Loucy (cell line): ENCODE measurements at regions not wholly inside any gene's neighbourhood (a gene's known extent, or its start where the extent isn't known, plus 50 kb on each side); places are given as distances from the start of the nearest gene placed in this dataset.

ENCODE experiments used
- H2AFZ ChIP-seq: fragments of 200-600 bp; sonication (generic); 2 replicates; pipeline ENCODE4 v1.6.0; 2016; ENCODE audit warnings: antibody characterized with exemption, mild to moderate bottlenecking, low read length, moderate library complexity
- H3F3A ChIP-seq: fragments of 200-600 bp; 2 replicates; pipeline ENCODE4 v1.6.0; 2016; ENCODE audit warnings: antibody characterized with exemption, low read depth, mild to moderate bottlenecking
- H3K27me3 ChIP-seq: fragments of 200-600 bp; sonication (generic); 2 replicates; pipeline ENCODE4 v1.6.1; 2014; ENCODE audit warnings: low read length, mild to moderate bottlenecking; ENCODE audit not compliant: insufficient read depth, poor library complexity, severe bottlenecking
- H3K36me3 ChIP-seq: fragments of 200-600 bp; sonication (generic); 2 replicates; pipeline ENCODE4 v1.6.1; 2016; ENCODE audit warnings: low read length; ENCODE audit not compliant: insufficient read depth
- H3K4me1 ChIP-seq: fragments of 200-600 bp; sonication (generic); 2 replicates; pipeline ENCODE4 v1.5.1; 2014; ENCODE audit warnings: low read length, mild to moderate bottlenecking; ENCODE audit not compliant: insufficient read depth, poor library complexity, severe bottlenecking
- H3K4me2 ChIP-seq: fragments of 200-600 bp; sonication (generic); 2 replicates; pipeline ENCODE4 v1.6.0; 2014; ENCODE audit warnings: antibody characterized with exemption, low read length, low read depth, mild to moderate bottlenecking; ENCODE audit not compliant: poor library complexity, severe bottlenecking
- H3K4me3 ChIP-seq: fragments of 200-600 bp; sonication (generic); 2 replicates; pipeline ENCODE4 v1.5.1; 2014; ENCODE audit warnings: low read length, mild to moderate bottlenecking, mixed read lengths; ENCODE audit not compliant: poor library complexity, severe bottlenecking
- H3K79me2 ChIP-seq: fragments of 200-600 bp; sonication (generic); 2 replicates; pipeline ENCODE4 v1.6.1; 2014; ENCODE audit warnings: low read length; ENCODE audit not compliant: insufficient read depth
- H3K9ac ChIP-seq: fragments of 200-600 bp; sonication (generic); 2 replicates; pipeline ENCODE4 v1.6.0; 2014; ENCODE audit warnings: mild to moderate bottlenecking, low read depth, low read length, moderate library complexity; ENCODE audit not compliant: poor library complexity, severe bottlenecking
- H3K9me2 ChIP-seq: fragments of 200-600 bp; sonication (generic); replicated peaks from 2 replicates; pipeline ENCODE4 v1.6.1; 2016; ENCODE audit warnings: low read depth, low read length, mixed read lengths
- H3K9me3 ChIP-seq: fragments of 200-600 bp; sonication (generic); 2 replicates; pipeline ENCODE4 v1.6.1; 2014; ENCODE audit warnings: mild to moderate bottlenecking, antibody characterized with exemption, low read length, low read depth; ENCODE audit not compliant: insufficient read depth
- H4K20me1 ChIP-seq: fragments of 200-600 bp; sonication (generic); 2 replicates; pipeline ENCODE4 v1.6.0; 2014; ENCODE audit warnings: antibody characterized with exemption, low read length, mild to moderate bottlenecking; ENCODE audit not compliant: insufficient read depth, poor library complexity, severe bottlenecking
- EZH2phosphoT487 ChIP-seq: fragments of 200-600 bp; IDR thresholded peaks from 2 replicates; pipeline ENCODE4 v1.6.1; 2018; ENCODE audit warnings: antibody characterized with exemption, mild to moderate bottlenecking, moderate library complexity, borderline replicate concordance
- TF ChIP-seq, protein P1 (sequence below): fragments of 200-600 bp; sonication (generic); conservative IDR thresholded peaks from 2 replicates; pipeline ENCODE4 v1.5.1; 2014; ENCODE audit warnings: mild to moderate bottlenecking, antibody characterized with exemption, low read length

DNA sequence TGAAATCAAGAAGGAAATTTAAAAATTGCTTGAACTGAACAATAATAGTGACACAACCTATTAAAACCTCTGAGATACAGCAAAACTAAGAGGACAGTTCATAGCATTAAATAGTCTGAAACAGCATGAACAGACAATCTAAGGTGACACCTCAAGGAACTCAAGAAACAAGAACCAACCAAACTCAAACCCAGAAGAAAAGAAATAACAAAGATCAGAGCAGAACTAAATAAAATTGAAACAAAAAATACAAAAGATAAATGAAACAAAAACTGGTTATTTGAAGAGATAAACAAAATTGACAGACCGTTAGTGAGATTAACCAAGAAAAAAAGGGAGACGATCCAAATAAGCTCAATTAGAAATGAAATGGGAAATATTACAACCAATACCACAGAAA, 122.8 kb upstream of the TOP3B start:
- Histone ChIP-seq H3K79me2 (no peaks in the 10 kb centered on the region), H3K9me3 (no peaks in the 10 kb centered on the region), H3K4me1 (no peaks in the 10 kb centered on the region), H3K4me2 (no peak overlapping the region), H3K9ac (no peak overlapping the region), H4K20me1 (no peaks in the 10 kb centered on the region), H3K36me3 (no peaks in the 10 kb centered on the region), H3K9me2 (no peaks in the 10 kb centered on the region), H3F3A (no peaks in the 10 kb centered on the region), H3K4me3 (no peak overlapping the region), H2AFZ (no peak overlapping the region), H3K27me3 (no peaks in the 10 kb centered on the region)
- TF ChIP-seq, protein P1, sequence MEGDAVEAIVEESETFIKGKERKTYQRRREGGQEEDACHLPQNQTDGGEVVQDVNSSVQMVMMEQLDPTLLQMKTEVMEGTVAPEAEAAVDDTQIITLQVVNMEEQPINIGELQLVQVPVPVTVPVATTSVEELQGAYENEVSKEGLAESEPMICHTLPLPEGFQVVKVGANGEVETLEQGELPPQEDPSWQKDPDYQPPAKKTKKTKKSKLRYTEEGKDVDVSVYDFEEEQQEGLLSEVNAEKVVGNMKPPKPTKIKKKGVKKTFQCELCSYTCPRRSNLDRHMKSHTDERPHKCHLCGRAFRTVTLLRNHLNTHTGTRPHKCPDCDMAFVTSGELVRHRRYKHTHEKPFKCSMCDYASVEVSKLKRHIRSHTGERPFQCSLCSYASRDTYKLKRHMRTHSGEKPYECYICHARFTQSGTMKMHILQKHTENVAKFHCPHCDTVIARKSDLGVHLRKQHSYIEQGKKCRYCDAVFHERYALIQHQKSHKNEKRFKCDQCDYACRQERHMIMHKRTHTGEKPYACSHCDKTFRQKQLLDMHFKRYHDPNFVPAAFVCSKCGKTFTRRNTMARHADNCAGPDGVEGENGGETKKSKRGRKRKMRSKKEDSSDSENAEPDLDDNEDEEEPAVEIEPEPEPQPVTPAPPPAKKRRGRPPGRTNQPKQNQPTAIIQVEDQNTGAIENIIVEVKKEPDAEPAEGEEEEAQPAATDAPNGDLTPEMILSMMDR = no peak
- TF ChIP-seq EZH2phosphoT487 = no peak

GRCh38 chr22:22103078-22103875, 120.7 kb upstream of the TOP3B start:
- no peaks in the 10 kb centered on the region for H4K20me1 ChIP-seq
- no peak overlapping the region for H2AFZ ChIP-seq
- no peaks in the 10 kb centered on the region for H3K9me2 ChIP-seq
- no peaks in the 10 kb centered on the region for H3K9me3 ChIP-seq
- no peaks in the 10 kb centered on the region for H3K4me1 ChIP-seq
- no peak overlapping the region for H3K4me3 ChIP-seq
- H3K27me3 ChIP-seq = no peaks in the 10 kb centered on the region
- H3K36me3 ChIP-seq = no peaks in the 10 kb centered on the region
- TF ChIP-seq, protein P1 = peak; percentile 67
- no peak for TF ChIP-seq EZH2phosphoT487
- H3F3A ChIP-seq = no peaks in the 10 kb centered on the region
- no peaks in the 10 kb centered on the region for H3K79me2 ChIP-seq
- H3K9ac ChIP-seq = no peak overlapping the region
- H3K4me2 ChIP-seq = no peak overlapping the region

DNA sequence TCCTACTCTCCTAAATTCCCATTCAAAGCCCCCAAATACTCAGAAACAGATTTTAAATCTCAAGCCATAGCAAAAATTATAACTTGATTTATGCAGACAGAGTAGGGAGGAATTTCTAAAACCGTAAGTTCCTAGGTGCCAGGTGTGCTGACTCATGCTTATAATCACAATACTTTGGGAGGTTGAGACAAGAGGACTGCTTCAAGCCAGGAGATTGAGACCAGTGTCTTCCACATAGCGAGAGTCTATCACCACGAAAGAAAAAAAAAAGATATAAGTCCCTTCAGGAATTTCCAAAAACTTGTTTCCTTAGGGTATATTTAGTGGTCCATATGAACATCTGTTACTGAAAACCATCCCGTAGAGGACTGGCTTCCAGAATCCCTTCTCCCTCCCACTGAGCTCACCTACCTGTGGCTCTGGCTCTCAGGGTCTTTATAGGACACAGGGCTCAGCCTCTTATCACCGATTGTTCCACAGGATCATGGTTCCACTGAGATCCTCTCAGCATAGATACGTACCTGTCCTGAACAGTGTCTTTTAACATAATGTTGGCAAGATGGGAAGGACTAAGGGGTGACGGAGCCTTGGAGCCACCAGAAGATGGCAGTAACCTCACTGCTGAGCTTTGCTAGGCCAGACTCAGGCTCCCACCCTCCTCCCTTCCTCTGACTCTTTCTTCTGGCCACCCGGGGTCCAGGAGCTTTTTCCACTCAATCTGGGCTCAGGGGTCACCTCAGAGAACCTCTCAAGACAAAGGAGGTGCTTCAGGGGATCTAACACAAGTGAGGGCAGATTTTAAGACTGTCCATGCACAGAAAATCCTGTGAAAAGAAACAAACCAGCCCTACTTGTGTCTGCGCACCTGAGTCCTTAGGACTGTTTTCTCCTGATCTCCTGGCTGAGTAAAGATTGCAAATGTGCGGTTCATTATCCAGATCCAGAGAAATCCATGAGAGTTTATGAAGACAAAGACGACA, 117.5 kb upstream of the TOP3B start:
- no peak overlapping the region for H3K4me3 ChIP-seq
- TF ChIP-seq EZH2phosphoT487 = no peak
- TF ChIP-seq, protein P1 = peak; percentile 73
- no peaks in the 10 kb centered on the region for H3K4me1 ChIP-seq
- no peak overlapping the region for H3K9ac ChIP-seq
- H3K9me2 ChIP-seq = no peaks in the 10 kb centered on the region
- no peaks in the 10 kb centered on the region for H3K9me3 ChIP-seq
- H4K20me1 ChIP-seq = no peaks in the 10 kb centered on the region
- peak overlapping the region; percentile 92 for H2AFZ ChIP-seq
- no peaks in the 10 kb centered on the region for H3K36me3 ChIP-seq
- H3F3A ChIP-seq = no peaks in the 10 kb centered on the region
- peaks cover 16% of the 10 kb centered on the region for H3K27me3 ChIP-seq
- H3K79me2 ChIP-seq = no peaks in the 10 kb centered on the region
- no peak overlapping the region for H3K4me2 ChIP-seq
